DOHH2 (cell line): ENCODE measurements at regions not wholly inside any gene's neighbourhood (a gene's known extent, or its start where the extent isn't known, plus 50 kb on each side); places are given as distances from the start of the nearest gene placed in this dataset.

Source experiments
- H3F3A ChIP-seq: fragments of 200-600 bp; sonication (generic), shearing (Covaris generic); 2 replicates; pipeline ENCODE4 v1.6.0; 2016; ENCODE audit warnings: antibody characterized with exemption, mild to moderate bottlenecking; ENCODE audit not compliant: control insufficient read depth, insufficient read depth
- H3K27ac ChIP-seq: fragments of 200-600 bp; sonication (generic); 2 replicates; pipeline ENCODE4 v1.5.1; 2014; ENCODE audit warnings: low read depth, mild to moderate bottlenecking, low read length, moderate library complexity
- H3K27me3 ChIP-seq: fragments of 200-600 bp; sonication (generic); 2 replicates; pipeline ENCODE4 v1.6.1; 2014; ENCODE audit warnings: mild to moderate bottlenecking, low read length, mixed read lengths; ENCODE audit not compliant: control insufficient read depth
- H3K36me3 ChIP-seq: fragments of 200-600 bp; sonication (generic); 2 replicates; pipeline ENCODE4 v1.6.1; 2014; ENCODE audit warnings: mild to moderate bottlenecking, low read length, moderate library complexity, mixed read lengths; ENCODE audit not compliant: control insufficient read depth
- H3K4me1 ChIP-seq: fragments of 200-600 bp; sonication (generic); 2 replicates; pipeline ENCODE4 v1.6.1; 2014; ENCODE audit warnings: mild to moderate bottlenecking, low read length, mixed read lengths; ENCODE audit not compliant: control insufficient read depth
- H3K4me2 ChIP-seq: fragments of 200-600 bp; sonication (generic); 2 replicates; pipeline ENCODE4 v1.6.0; 2014; ENCODE audit warnings: mild to moderate bottlenecking, low read length, moderate library complexity
- H3K4me3 ChIP-seq: fragments of 200-600 bp; sonication (generic); 2 replicates; pipeline ENCODE4 v1.5.1; 2014; ENCODE audit warnings: mild to moderate bottlenecking, low read length, mixed read lengths
- H3K79me2 ChIP-seq: fragments of 200-600 bp; sonication (generic); 2 replicates; pipeline ENCODE4 v1.6.1; 2014; ENCODE audit warnings: mild to moderate bottlenecking, low read length, mixed read lengths; ENCODE audit not compliant: control insufficient read depth
- H3K9me2 ChIP-seq: fragments of 200-600 bp; sonication (generic); replicated peaks from 2 replicates; pipeline ENCODE4 v1.6.1; 2014; ENCODE audit warnings: mild to moderate bottlenecking, low read length, mixed read lengths; ENCODE audit not compliant: control insufficient read depth
- H3K9me3 ChIP-seq: fragments of 200-600 bp; sonication (generic); 2 replicates; pipeline ENCODE4 v1.6.1; 2014; ENCODE audit warnings: antibody characterized with exemption, low read length, mixed read lengths; ENCODE audit not compliant: control insufficient read depth, insufficient read depth
- H4K20me1 ChIP-seq: fragments of 200-600 bp; sonication (generic); 2 replicates; pipeline ENCODE4 v1.6.0; 2014; ENCODE audit warnings: low read depth, mild to moderate bottlenecking, antibody characterized with exemption, low read length, moderate library complexity; ENCODE audit not compliant: control insufficient read depth, insufficient read depth
- CTCF ChIP-seq: fragments of 200-600 bp; sonication (generic); IDR thresholded peaks from one replicate; pipeline ENCODE4 v1.5.1; 2014; ENCODE audit warnings: antibody characterized with exemption, mild to moderate bottlenecking, low read depth, low read length; ENCODE audit not compliant: poor library complexity, severe bottlenecking
- EZH2phosphoT487 ChIP-seq: fragments of 200-600 bp; sonication (generic); IDR thresholded peaks from 2 replicates; pipeline ENCODE4 v1.6.1; 2017; ENCODE audit warnings: borderline replicate concordance, mild to moderate bottlenecking, antibody characterized with exemption, low read length, moderate library complexity, mixed read lengths

- no peaks in the 10 kb centered on the region for H3F3A ChIP-seq
- no peaks in the 10 kb centered on the region for H3K27me3 ChIP-seq
- no peak overlapping the region for H3K4me3 ChIP-seq
- H3K9me2 ChIP-seq, result no peaks in the 10 kb centered on the region
- no peaks in the 10 kb centered on the region for H3K79me2 ChIP-seq
- no peak overlapping the region for H3K4me2 ChIP-seq
- peaks cover under 1% of the 10 kb centered on the region for H3K4me1 ChIP-seq
- no peaks in the 10 kb centered on the region for H4K20me1 ChIP-seq
- no peaks in the 10 kb centered on the region for H3K36me3 ChIP-seq
- TF ChIP-seq EZH2phosphoT487, result no peak
- no peak for TF ChIP-seq CTCF
- H3K27ac ChIP-seq, result no peak overlapping the region
- H3K9me3 ChIP-seq, result no peaks in the 10 kb centered on the region
These were observed 287.3 kb upstream of the CLNK start for GRCh38 chr4:10971800-10972401.

GRCh38 chr4:10965196-10965595, 280.6 kb upstream of the CLNK start:
- Histone ChIP-seq H3K27ac (no peak overlapping the region), H3K4me1 (no peaks in the 10 kb centered on the region), H3K4me3 (no peak overlapping the region), H3K4me2 (no peak overlapping the region), H3K36me3 (no peaks in the 10 kb centered on the region), H3K27me3 (no peaks in the 10 kb centered on the region), H3F3A (no peaks in the 10 kb centered on the region), H4K20me1 (no peaks in the 10 kb centered on the region), H3K9me3 (peaks cover 5% of the 10 kb centered on the region; the same call in 1 of the 2 replicates), H3K9me2 (no peaks in the 10 kb centered on the region), H3K79me2 (no peaks in the 10 kb centered on the region)
- TF ChIP-seq CTCF (no peak), EZH2phosphoT487 (no peak)

GRCh38 chr4:10963958-10964703, 279.6 kb upstream of the CLNK start:
- Histone ChIP-seq H3K9me2 (no peaks in the 10 kb centered on the region), H3K4me2 (no peak overlapping the region), H3K9me3 (peaks cover 5% of the 10 kb centered on the region; the same call in 1 of the 2 replicates), H3K27ac (no peak overlapping the region), H3K79me2 (no peaks in the 10 kb centered on the region), H3K4me1 (peaks cover 4% of the 10 kb centered on the region; the same call in 1 of the 2 replicates), H4K20me1 (no peaks in the 10 kb centered on the region), H3F3A (no peaks in the 10 kb centered on the region), H3K4me3 (no peak overlapping the region), H3K27me3 (no peaks in the 10 kb centered on the region), H3K36me3 (no peaks in the 10 kb centered on the region)
- TF ChIP-seq EZH2phosphoT487 (no peak), CTCF (no peak)
